HG03432 (cell line): ENCODE measurements at regions not wholly inside any gene's neighbourhood (a gene's known extent, or its start where the extent isn't known, plus 50 kb on each side); places are given as distances from the start of the nearest gene placed in this dataset.
"Not testable (repeated sequence)": the region's sequence is repeated elsewhere in the genome, so short reads cannot be mapped to it uniquely, and the experiment has no call there.

ENCODE experiments used
- ATAC-seq: cut with Tn5 transposase; IDR thresholded peaks from one replicate; pipeline ENCODE4 v1.9.1; 2021; ENCODE audit warnings: mild to moderate bottlenecking, moderate library complexity; ENCODE audit not compliant: unreplicated experiment

- ATAC-seq: no peak
Measured at GRCh38 chr14:85172889-85173477, 357.0 kb upstream of the FLRT2 start.

- ATAC-seq: no peak
Measured at GRCh38 chr14:85175556-85175955, 354.4 kb upstream of the FLRT2 start.

GRCh38 chr14:85178864-85179263 lies 351.1 kb upstream of the FLRT2 start:
- no peak for ATAC-seq

GRCh38 chr14:85180876-85181275 lies 349.1 kb upstream of the FLRT2 start:
- no peak for ATAC-seq

GRCh38 chr14:85182282-85182681 lies 347.7 kb upstream of the FLRT2 start:
- no peak for ATAC-seq

GRCh38 chr14:85186082-85186481 lies 343.9 kb upstream of the FLRT2 start:
- no peak for ATAC-seq

GRCh38 chr14:85187521-85187920 lies 342.4 kb upstream of the FLRT2 start:
- ATAC-seq: no peak

GRCh38 chr14:85188836-85189235 lies 341.1 kb upstream of the FLRT2 start:
- ATAC-seq: no peak

GRCh38 chr14:85189253-85189652 lies 340.7 kb upstream of the FLRT2 start:
- ATAC-seq: not testable (repeated sequence)

- no peak for ATAC-seq
Measured at GRCh38 chr14:85190251-85190650, 339.7 kb upstream of the FLRT2 start.

GRCh38 chr14:85191986-85192385 lies 338.0 kb upstream of the FLRT2 start:
- ATAC-seq: no peak

GRCh38 chr14:85195872-85196477 lies 334.0 kb upstream of the FLRT2 start:
- no peak for ATAC-seq

GRCh38 chr14:85198001-85198400 lies 331.9 kb upstream of the FLRT2 start:
- no peak for ATAC-seq

GRCh38 chr14:85205875-85206274 lies 324.1 kb upstream of the FLRT2 start:
- no peak for ATAC-seq

- ATAC-seq: no peak
Measured at GRCh38 chr14:85214471-85214870, 315.5 kb upstream of the FLRT2 start.

GRCh38 chr14:85217412-85217811 lies 312.5 kb upstream of the FLRT2 start:
- ATAC-seq: no peak

- ATAC-seq: peak; percentile 43
Measured at GRCh38 chr14:85218982-85219381, 311.0 kb upstream of the FLRT2 start.

GRCh38 chr14:85221832-85222231 lies 308.1 kb upstream of the FLRT2 start:
- no peak for ATAC-seq

GRCh38 chr14:85222341-85222740 lies 307.6 kb upstream of the FLRT2 start:
- ATAC-seq: no peak

GRCh38 chr14:85223667-85224066 lies 306.3 kb upstream of the FLRT2 start:
- no peak for ATAC-seq

GRCh38 chr14:85224241-85224640 lies 305.7 kb upstream of the FLRT2 start:
- ATAC-seq: no peak

- no peak for ATAC-seq
Measured at GRCh38 chr14:85233756-85234155, 296.2 kb upstream of the FLRT2 start.
